ENCODE measurements at regions not wholly inside any gene's neighbourhood (a gene's known extent, or its start where the extent isn't known, plus 50 kb on each side); places are given as distances from the start of the nearest gene placed in this dataset.
A peak's percentile ranks its signal among the peaks of the same experiment; 100 is the strongest.

- TF ChIP-seq CTCF (IDR thresholded peaks at IDR 0.05) = no peak
- ChIA-PET CTCF (no interaction called here), POLR2A (no interaction called here)
- no peak for DNase-seq
- H3K9me3 Mint-ChIP-seq = no peaks in the 10 kb centered on the region
- no peak for ATAC-seq (ENCODE audit: low read depth)
- H3K4me1 Mint-ChIP-seq = peaks cover 5% of the 10 kb centered on the region
- H3K4me3 Mint-ChIP-seq = no peak overlapping the region
- H3K27me3 Mint-ChIP-seq = no peaks in the 10 kb centered on the region
- intact Hi-C loops (cut with micrococcal nuclease) = no loop called here
- H3K36me3 Mint-ChIP-seq (ENCODE audit: low read depth) = no peaks in the 10 kb centered on the region
- no peak overlapping the region for H3K27ac Mint-ChIP-seq
Observed at GRCh38 chr6:120947111-120947510, 387.2 kb downstream of the TBC1D32 start.

GRCh38 chr6:120945905-120946594 is 388.2 kb downstream of the TBC1D32 start:
- DNase-seq = no peak
- TF ChIP-seq CTCF (IDR thresholded peaks at IDR 0.05) = no peak
- ATAC-seq (ENCODE audit: low read depth) = no peak
- intact Hi-C loops (cut with micrococcal nuclease) = no loop called here
- ChIA-PET CTCF (no interaction called here), POLR2A (no interaction called here)
- no peak overlapping the region for H3K27ac Mint-ChIP-seq
- H3K36me3 Mint-ChIP-seq (ENCODE audit: low read depth) = no peaks in the 10 kb centered on the region
- H3K9me3 Mint-ChIP-seq = no peaks in the 10 kb centered on the region
- H3K27me3 Mint-ChIP-seq = no peaks in the 10 kb centered on the region
- H3K4me3 Mint-ChIP-seq = no peak overlapping the region
- H3K4me1 Mint-ChIP-seq = peaks cover 5% of the 10 kb centered on the region

GRCh38 chr6:120938876-120939472 is 395.3 kb downstream of the TBC1D32 start:
- no peaks in the 10 kb centered on the region for H3K36me3 Mint-ChIP-seq (ENCODE audit: low read depth)
- intact Hi-C loops (cut with micrococcal nuclease) = loop anchor here (2.0 to 5.0 kb wide), 2 partner anchors 62 to 393 kb away; partner anchors contain the start of gene TBC1D32
- no peaks in the 10 kb centered on the region for H3K9me3 Mint-ChIP-seq
- peak overlapping the region; percentile 31 for H3K27ac Mint-ChIP-seq
- no peaks in the 10 kb centered on the region for H3K27me3 Mint-ChIP-seq
- peaks cover 29% of the 10 kb centered on the region for H3K4me1 Mint-ChIP-seq
- no peak for DNase-seq
- ChIA-PET POLR2A (no interaction called here), CTCF (no interaction called here)
- ATAC-seq (ENCODE audit: low read depth) = peak; percentile 86
- no peak for TF ChIP-seq CTCF (IDR thresholded peaks at IDR 0.05)
- no peak overlapping the region for H3K4me3 Mint-ChIP-seq

- no peaks in the 10 kb centered on the region for H3K9me3 Mint-ChIP-seq
- ATAC-seq (ENCODE audit: low read depth) (peak; percentile 21), DNase-seq (no peak)
- H3K27me3 Mint-ChIP-seq = no peaks in the 10 kb centered on the region
- ChIA-PET POLR2A (no interaction called here), CTCF (no interaction called here)
- H3K4me1 Mint-ChIP-seq = peaks cover 29% of the 10 kb centered on the region
- no peaks in the 10 kb centered on the region for H3K36me3 Mint-ChIP-seq (ENCODE audit: low read depth)
- peak overlapping the region; percentile 31 for H3K27ac Mint-ChIP-seq
- TF ChIP-seq CTCF (IDR thresholded peaks at IDR 0.05) = no peak
- no peak overlapping the region for H3K4me3 Mint-ChIP-seq
- intact Hi-C loops (cut with micrococcal nuclease) = loop anchor here (2.0 to 5.0 kb wide), 2 partner anchors 62 to 394 kb away; partner anchors contain the start of gene TBC1D32
Observed at GRCh38 chr6:120938164-120938875, 396.0 kb downstream of the TBC1D32 start.

GRCh38 chr6:120935908-120936307 is 398.4 kb downstream of the TBC1D32 start:
- Mint-ChIP-seq H3K27ac (peak overlapping the region; percentile 8), H3K4me3 (peak overlapping the region; percentile 33), H3K9me3 (no peaks in the 10 kb centered on the region), H3K36me3 (ENCODE audit: low read depth) (no peaks in the 10 kb centered on the region), H3K4me1 (peaks cover 29% of the 10 kb centered on the region), H3K27me3 (no peaks in the 10 kb centered on the region)
- POLR2A ChIA-PET = no interaction called here
- intact Hi-C loops (cut with micrococcal nuclease) = loop anchor here (5.0 kb wide), 1 partner anchor 396 kb away; the partner anchor contains the start of gene TBC1D32
- CTCF ChIA-PET = no interaction called here
- no peak for TF ChIP-seq CTCF (IDR thresholded peaks at IDR 0.05)
- no peak for ATAC-seq (ENCODE audit: low read depth)
- no peak for DNase-seq
